ENCODE measurements at regions not wholly inside any gene's neighbourhood (a gene's known extent, or its start where the extent isn't known, plus 50 kb on each side); places are given as distances from the start of the nearest gene placed in this dataset.
"Not testable (repeated sequence)": the region's sequence is repeated elsewhere in the genome, so short reads cannot be mapped to it uniquely, and the experiment has no call there.

GRCh38 chr4:151548708-151549107, 139.7 kb downstream of the FHIP1A start:
- 97% methylated on average over 8 of the region's 8 CpGs for whole genome bisulfite sequencing
- DNase-seq (ENCODE audit: low spot score in 2 of 2), result no peak
- no peak overlapping the region for H3K4me3 ChIP-seq
- H3K4me1 ChIP-seq, result no peaks in the 10 kb centered on the region
- H3K36me3 ChIP-seq, result no peaks in the 10 kb centered on the region
- H3K9me3 ChIP-seq, result peaks cover 7% of the 10 kb centered on the region
- no peaks in the 10 kb centered on the region for H3K27me3 ChIP-seq
- H3K27ac ChIP-seq, result no peak overlapping the region
- no peak for TF ChIP-seq POLR2A (IDR thresholded peaks at IDR 0.05)
- no peak for TF ChIP-seq EP300 (IDR thresholded peaks at IDR 0.05)
- no peak for TF ChIP-seq POLR2AphosphoS5 (IDR thresholded peaks at IDR 0.05)
- no peak for TF ChIP-seq CTCF (IDR thresholded peaks at IDR 0.05)

DNA sequence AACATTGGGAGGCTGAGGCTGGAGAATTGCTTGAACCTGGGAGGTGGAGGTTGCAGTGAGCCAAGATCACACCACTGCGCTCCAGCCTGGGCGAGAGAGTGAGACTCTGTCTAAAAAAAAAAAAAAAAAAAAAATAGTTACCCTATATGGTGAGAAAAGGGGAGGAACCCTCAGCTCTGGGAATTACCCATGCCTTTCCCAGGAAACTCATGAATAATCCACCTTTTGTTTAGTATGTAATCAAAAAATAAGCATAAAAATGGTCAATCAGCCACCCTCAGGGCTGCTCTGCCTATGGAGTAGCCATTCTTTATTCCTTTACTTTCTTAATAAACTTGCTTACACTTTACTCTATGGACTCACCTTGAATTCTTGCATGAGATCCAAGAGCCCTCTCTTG, 140.4 kb downstream of the FHIP1A start:
- H3K36me3 ChIP-seq; H3K27me3 ChIP-seq; H3K4me3 ChIP-seq; H3K27ac ChIP-seq; H3K9me3 ChIP-seq; H3K4me1 ChIP-seq; DNase-seq (ENCODE audit: low spot score in 2 of 2): not testable (repeated sequence)
- 100% methylated on average over 2 of the region's 2 CpGs for WGBS

DNA sequence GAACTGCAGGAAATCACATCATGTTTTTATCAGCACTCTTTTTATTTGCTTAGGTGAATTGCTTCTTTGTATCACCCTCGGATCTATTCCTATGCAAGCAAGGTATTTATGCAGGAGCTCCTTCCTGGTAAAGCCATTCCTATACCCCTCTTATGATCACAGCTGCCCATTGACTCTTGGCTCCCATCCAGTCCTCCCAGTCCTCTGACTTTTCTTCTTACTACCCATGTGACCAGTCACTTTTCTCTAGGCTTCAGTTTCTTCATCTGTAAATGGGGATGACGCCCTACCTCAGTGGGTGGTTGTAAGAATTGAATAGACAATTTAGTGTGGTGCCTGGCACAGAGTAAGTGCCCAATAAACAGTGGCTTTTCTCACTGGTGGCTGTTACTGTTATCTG, 144.9 kb downstream of the FHIP1A start:
- peaks cover 8% of the 10 kb centered on the region for H3K4me1 ChIP-seq
- no peak for DNase-seq (ENCODE audit: low spot score in 2 of 2)
- no peak overlapping the region for H3K27ac ChIP-seq
- no peaks in the 10 kb centered on the region for H3K9me3 ChIP-seq
- no peak overlapping the region for H3K4me3 ChIP-seq
- TF ChIP-seq EP300 (IDR thresholded peaks at IDR 0.05) (no peak), CTCF (IDR thresholded peaks at IDR 0.05) (no peak), POLR2AphosphoS5 (IDR thresholded peaks at IDR 0.05) (no peak), POLR2A (IDR thresholded peaks at IDR 0.05) (no peak)
- WGBS, result 64% methylated on average over 2 of the region's 2 CpGs
- no peaks in the 10 kb centered on the region for H3K27me3 ChIP-seq
- H3K36me3 ChIP-seq, result no peaks in the 10 kb centered on the region

DNA sequence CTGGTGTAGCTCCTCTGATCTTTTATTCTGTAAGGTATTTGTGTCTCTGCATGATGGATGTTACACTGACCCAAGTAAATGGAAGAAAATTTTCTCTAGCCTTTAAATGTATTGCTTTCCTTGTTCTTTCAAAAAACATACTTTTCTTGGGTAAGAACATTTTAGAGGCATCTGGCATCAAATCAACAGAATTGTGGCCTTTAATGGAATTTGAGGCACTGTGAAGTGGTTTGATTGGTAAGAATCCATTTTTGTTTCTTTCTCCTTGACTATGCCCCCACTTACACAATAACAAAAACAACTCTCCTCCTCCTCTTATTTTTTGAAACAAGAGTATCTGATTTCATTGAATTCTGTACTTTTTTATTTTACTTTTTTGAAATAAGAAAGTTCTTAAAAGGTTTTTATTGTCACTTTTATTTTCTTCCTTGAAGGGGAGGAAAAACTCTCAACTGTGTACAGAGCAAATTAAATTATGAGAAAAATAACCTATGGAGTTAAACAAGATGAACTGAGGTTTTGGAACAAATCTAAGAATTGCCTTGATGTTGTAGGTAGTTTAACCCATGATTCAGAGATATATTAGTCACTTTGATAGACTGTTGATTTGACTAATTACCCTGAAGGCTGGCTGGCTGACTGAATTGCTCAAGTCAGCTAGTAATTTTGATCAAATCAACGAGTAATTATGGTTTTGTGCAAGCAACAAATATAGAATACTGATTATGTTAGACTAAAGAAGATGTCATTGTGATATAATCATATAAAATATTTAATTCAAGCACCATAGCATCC, 146.4 kb downstream of the FHIP1A start:
- no peak overlapping the region for H3K27ac ChIP-seq
- H3K4me3 ChIP-seq, result no peak overlapping the region
- TF ChIP-seq CTCF (IDR thresholded peaks at IDR 0.05) (no peak), EP300 (IDR thresholded peaks at IDR 0.05) (no peak), POLR2AphosphoS5 (IDR thresholded peaks at IDR 0.05) (no peak), POLR2A (IDR thresholded peaks at IDR 0.05) (no peak)
- no peaks in the 10 kb centered on the region for H3K9me3 ChIP-seq
- no peaks in the 10 kb centered on the region for H3K36me3 ChIP-seq
- 24% methylated on average over 1 of the region's 1 CpG for WGBS
- H3K27me3 ChIP-seq, result no peaks in the 10 kb centered on the region
- H3K4me1 ChIP-seq, result peaks cover 8% of the 10 kb centered on the region
- no peak for DNase-seq (ENCODE audit: low spot score in 2 of 2)

- H3K9me3 ChIP-seq, result no peaks in the 10 kb centered on the region
- no peak for TF ChIP-seq EP300 (IDR thresholded peaks at IDR 0.05)
- TF ChIP-seq CTCF (IDR thresholded peaks at IDR 0.05), result no peak
- no peak for TF ChIP-seq POLR2A (IDR thresholded peaks at IDR 0.05)
- no peak for TF ChIP-seq POLR2AphosphoS5 (IDR thresholded peaks at IDR 0.05)
Observed at GRCh38 chr4:151558496-151559113, 149.6 kb downstream of the FHIP1A start.

More at GRCh38 chr4:151558496-151559113, 149.6 kb downstream of the FHIP1A start:
- Histone ChIP-seq H3K27ac (no peak overlapping the region), H3K27me3 (no peaks in the 10 kb centered on the region), H3K4me3 (no peak overlapping the region), H3K4me1 (peaks cover 12% of the 10 kb centered on the region), H3K36me3 (no peaks in the 10 kb centered on the region)
- DNase-seq (ENCODE audit: low spot score in 2 of 2), result no peak
- WGBS, result 91% methylated on average over 3 of the region's 3 CpGs

All from suprapubic skin (tissue), 4 donors.